Adipocyte (in vitro differentiated cells): ENCODE measurements at regions not wholly inside any gene's neighbourhood (a gene's known extent, or its start where the extent isn't known, plus 50 kb on each side); places are given as distances from the start of the nearest gene placed in this dataset.
"Not testable (repeated sequence)": the region's sequence is repeated elsewhere in the genome, so short reads cannot be mapped to it uniquely, and the experiment has no call there.

ENCODE experiments used
- DNase-seq: peaks from one replicate; pipeline ENCODE4 v3.0.0-alpha.2; 2015; ENCODE audit warnings: low read depth
- H3K27me3 ChIP-seq: replicated peaks from 2 replicates; pipeline ENCODE4 v1.7.0; 2013; ENCODE audit warnings: mild to moderate bottlenecking, low read length, moderate library complexity; ENCODE audit not compliant: control insufficient read depth, insufficient read depth
- H3K36me3 ChIP-seq: 2 replicates; pipeline ENCODE4 v1.7.0; 2013; ENCODE audit warnings: low read length, mild to moderate bottlenecking, moderate library complexity; ENCODE audit not compliant: control insufficient read depth, insufficient read depth, severe bottlenecking
- H3K4me1 ChIP-seq: 2 replicates; pipeline ENCODE4 v1.7.0; 2013; ENCODE audit warnings: mild to moderate bottlenecking, low read length, moderate library complexity; ENCODE audit not compliant: control insufficient read depth, insufficient read depth
- H3K4me3 ChIP-seq: 2 replicates; pipeline ENCODE4 v1.7.0; 2013; ENCODE audit warnings: mild to moderate bottlenecking, low read length, moderate library complexity
- H3K9ac ChIP-seq: 2 replicates; pipeline ENCODE4 v1.7.0; 2013; ENCODE audit warnings: mild to moderate bottlenecking, low read length, moderate library complexity
- H3K9me3 ChIP-seq: 2 replicates; pipeline ENCODE4 v1.7.0; 2013; ENCODE audit warnings: mild to moderate bottlenecking, low read length, moderate library complexity; ENCODE audit not compliant: control insufficient read depth

GRCh38 chr4:72205298-72205697, 173.5 kb downstream of the NPFFR2 start:
- Histone ChIP-seq H3K4me3 (no peak overlapping the region), H3K9me3 (no peaks in the 10 kb centered on the region), H3K4me1 (no peaks in the 10 kb centered on the region), H3K9ac (no peak overlapping the region), H3K36me3 (no peaks in the 10 kb centered on the region), H3K27me3 (no peaks in the 10 kb centered on the region)
- no peak for DNase-seq

DNA sequence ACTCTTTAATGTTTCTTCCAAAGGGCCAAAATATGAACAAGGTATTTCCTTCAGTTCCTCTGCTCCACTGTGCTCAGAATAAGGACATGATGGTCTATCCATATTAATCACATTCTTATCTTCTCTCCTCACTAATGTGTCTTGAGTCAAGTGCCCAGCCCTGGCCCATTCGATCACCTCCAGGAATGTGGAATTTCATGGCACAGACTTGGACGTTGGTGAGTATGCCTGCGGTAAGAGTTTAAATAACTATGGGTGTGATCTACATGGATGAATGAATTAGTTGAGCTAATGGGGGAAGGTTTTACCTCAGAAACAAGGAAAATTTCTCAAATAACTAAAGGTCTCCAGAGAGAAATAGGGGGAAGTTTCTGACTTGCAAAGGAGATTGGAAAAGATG, 174.0 kb downstream of the NPFFR2 start:
- H3K36me3 ChIP-seq, result no peaks in the 10 kb centered on the region
- DNase-seq, result no peak

DNA sequence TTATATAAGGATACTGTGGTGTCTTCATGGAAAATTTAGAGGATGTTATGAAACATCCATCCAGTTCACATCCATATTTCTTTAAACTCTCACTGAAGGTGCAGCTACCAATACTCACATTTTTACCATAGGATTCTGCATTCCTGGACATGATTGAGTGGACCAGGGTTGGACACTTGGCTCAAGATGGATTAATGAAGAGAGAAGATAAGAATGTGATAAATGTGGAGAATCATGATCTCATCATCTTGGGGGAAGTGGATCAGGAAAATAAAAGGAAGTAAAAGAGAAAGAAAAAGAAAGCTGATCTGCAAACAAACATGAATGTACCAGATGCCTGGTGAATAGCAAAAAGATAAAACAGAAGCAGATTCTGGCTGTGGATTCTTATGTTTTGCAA, 175.4 kb downstream of the NPFFR2 start:
- no peaks in the 10 kb centered on the region for H3K27me3 ChIP-seq
- no peaks in the 10 kb centered on the region for H3K36me3 ChIP-seq
- no peaks in the 10 kb centered on the region for H3K4me1 ChIP-seq
- H3K4me3 ChIP-seq, result no peak overlapping the region
- no peaks in the 10 kb centered on the region for H3K9me3 ChIP-seq
- no peak overlapping the region for H3K9ac ChIP-seq
- no peak for DNase-seq

More for the DNA sequence above, 174.0 kb downstream of the NPFFR2 start:
- Histone ChIP-seq H3K9ac (no peak overlapping the region), H3K4me1 (no peaks in the 10 kb centered on the region), H3K27me3 (no peaks in the 10 kb centered on the region), H3K4me3 (no peak overlapping the region), H3K9me3 (no peaks in the 10 kb centered on the region)

DNA sequence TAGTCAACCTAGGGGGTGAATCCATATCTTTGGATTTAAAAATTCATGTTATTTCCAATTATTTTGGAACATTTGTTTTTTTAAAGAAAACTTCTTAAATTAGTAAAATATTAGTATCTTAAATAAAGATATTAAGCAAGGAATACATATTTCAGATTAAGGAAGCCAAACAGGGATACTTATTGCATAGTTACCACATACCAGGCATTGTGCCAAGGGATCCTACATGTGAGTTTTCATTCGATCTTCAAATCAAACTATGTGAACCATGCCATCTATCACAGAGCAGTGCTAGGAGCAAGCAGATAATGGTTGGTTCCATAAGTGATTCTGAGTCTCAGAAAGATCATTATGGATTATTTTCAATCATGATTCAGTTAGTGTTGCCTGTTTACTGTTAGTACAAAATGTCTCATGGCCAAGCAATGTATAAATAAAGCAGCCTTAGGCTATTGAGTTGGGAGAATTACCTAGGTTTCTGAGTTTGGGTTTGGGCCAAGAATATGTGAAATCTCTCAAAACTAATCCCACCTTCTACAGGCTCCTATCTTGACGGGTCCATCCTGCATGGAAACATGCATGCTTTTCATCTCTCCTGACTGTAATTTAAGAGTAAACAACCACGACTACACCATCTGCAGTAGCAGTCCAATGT, 176.7 kb downstream of the NPFFR2 start:
- no peaks in the 10 kb centered on the region for H3K9me3 ChIP-seq
- DNase-seq, result no peak
- no peak overlapping the region for H3K9ac ChIP-seq
- no peak overlapping the region for H3K4me3 ChIP-seq
- H3K36me3 ChIP-seq, result no peaks in the 10 kb centered on the region
- no peaks in the 10 kb centered on the region for H3K4me1 ChIP-seq
- H3K27me3 ChIP-seq, result no peaks in the 10 kb centered on the region

- H3K9me3 ChIP-seq, result no peaks in the 10 kb centered on the region
- H3K9ac ChIP-seq, result no peak overlapping the region
- no peaks in the 10 kb centered on the region for H3K36me3 ChIP-seq
- no peak overlapping the region for H3K4me3 ChIP-seq
- H3K4me1 ChIP-seq, result no peaks in the 10 kb centered on the region
- DNase-seq, result no peak
- no peaks in the 10 kb centered on the region for H3K27me3 ChIP-seq
Observed at GRCh38 chr4:72209600-72209999, 177.8 kb downstream of the NPFFR2 start.

DNA sequence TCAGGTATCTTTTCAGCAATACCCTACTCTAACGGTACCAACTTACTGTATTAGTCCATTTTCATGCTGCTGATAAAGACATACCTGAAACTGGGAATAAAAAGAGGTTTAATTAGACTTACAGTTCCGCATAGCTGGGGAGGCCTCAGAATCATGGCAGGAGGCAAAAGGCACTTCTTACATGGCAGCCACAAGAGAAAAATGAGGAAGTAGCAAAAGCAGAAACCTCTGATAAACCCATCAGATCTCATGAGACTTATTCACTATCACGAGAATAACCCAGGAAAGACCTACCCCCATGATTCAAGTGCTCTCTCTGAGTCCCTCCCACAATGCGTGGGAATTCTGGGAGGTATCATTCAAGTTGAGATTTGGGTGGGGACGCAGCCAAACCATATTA, 182.0 kb downstream of the NPFFR2 start:
- H3K9me3 ChIP-seq, H3K36me3 ChIP-seq, DNase-seq, H3K4me1 ChIP-seq, H3K9ac ChIP-seq, H3K27me3 ChIP-seq, H3K4me3 ChIP-seq: not testable (repeated sequence)

GRCh38 chr4:72215198-72215597, 183.4 kb downstream of the NPFFR2 start:
- Histone ChIP-seq H3K4me1 (no peaks in the 10 kb centered on the region), H3K9ac (no peak overlapping the region), H3K4me3 (no peak overlapping the region), H3K36me3 (no peaks in the 10 kb centered on the region), H3K9me3 (peaks cover 2% of the 10 kb centered on the region), H3K27me3 (no peaks in the 10 kb centered on the region)
- DNase-seq, result no peak

DNA sequence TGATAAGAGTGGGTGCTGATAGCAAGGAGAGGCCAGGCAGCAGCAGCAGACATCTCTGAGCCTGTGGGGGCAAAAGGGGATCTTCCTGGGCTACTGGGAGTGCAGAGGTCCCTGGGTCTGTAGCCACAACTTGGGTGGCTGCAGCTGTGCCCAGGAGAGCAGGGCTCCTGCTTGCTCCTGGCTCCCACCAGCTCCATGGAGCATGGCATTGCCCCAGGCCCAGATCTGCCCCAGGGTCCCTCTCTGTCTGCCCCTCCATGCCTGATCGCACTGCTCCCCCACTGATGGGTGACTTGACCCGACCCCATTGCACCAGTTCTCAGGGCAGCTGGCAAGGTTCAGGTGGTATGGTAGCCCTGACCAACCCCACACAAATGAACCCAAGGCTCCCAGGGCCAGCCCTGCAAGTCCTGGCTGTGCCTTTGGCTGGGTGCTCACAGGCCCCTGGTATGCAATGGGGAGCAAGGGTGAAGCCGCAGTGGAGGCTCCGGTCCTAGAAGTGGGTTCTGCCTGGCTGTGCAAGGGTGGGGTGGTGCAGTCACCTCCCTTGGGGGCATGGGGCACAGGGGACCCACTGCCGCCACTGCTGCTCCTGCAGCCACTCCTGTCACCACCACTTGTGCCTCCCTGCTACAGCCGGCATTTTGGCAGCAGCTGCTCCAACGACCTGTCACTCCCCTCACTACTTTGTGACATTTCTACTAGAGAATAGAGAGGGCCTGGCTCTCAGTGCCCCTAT, 184.9 kb downstream of the NPFFR2 start:
- no peaks in the 10 kb centered on the region for H3K4me1 ChIP-seq
- no peaks in the 10 kb centered on the region for H3K36me3 ChIP-seq
- H3K9ac ChIP-seq, result no peak overlapping the region
- H3K4me3 ChIP-seq, result no peak overlapping the region
- peaks cover 2% of the 10 kb centered on the region for H3K9me3 ChIP-seq
- H3K27me3 ChIP-seq, result no peaks in the 10 kb centered on the region
- DNase-seq, result no peak

- peak; percentile 29 for DNase-seq
Observed at GRCh38 chr4:72218953-72219352, 187.2 kb downstream of the NPFFR2 start.

More at GRCh38 chr4:72218953-72219352, 187.2 kb downstream of the NPFFR2 start:
- H3K27me3 ChIP-seq, result no peaks in the 10 kb centered on the region
- no peaks in the 10 kb centered on the region for H3K36me3 ChIP-seq
- H3K9ac ChIP-seq, result no peak overlapping the region
- H3K4me3 ChIP-seq, result no peak overlapping the region
- no peaks in the 10 kb centered on the region for H3K4me1 ChIP-seq
- H3K9me3 ChIP-seq, result peaks cover 2% of the 10 kb centered on the region
